ENCODE measurements at regions not wholly inside any gene's neighbourhood (a gene's known extent, or its start where the extent isn't known, plus 50 kb on each side); places are given as distances from the start of the nearest gene placed in this dataset.

GRCh38 chr1:217322834-217323233 is 308.1 kb downstream of the GPATCH2 start:
- no peaks in the 10 kb centered on the region for H3F3A ChIP-seq (ENCODE audit: control insufficient read depth, insufficient read depth)
- H3K4me2 ChIP-seq (ENCODE audit: low read length): no peak overlapping the region
- H3K27me3 ChIP-seq (ENCODE audit: control insufficient read depth, low read length): no peaks in the 10 kb centered on the region
- H3K4me3 ChIP-seq (ENCODE audit: low read length): no peak overlapping the region
- no peaks in the 10 kb centered on the region for H4K20me1 ChIP-seq (ENCODE audit: control insufficient read depth, insufficient read depth, low read depth, low read length)
- no peak overlapping the region for H3K27ac ChIP-seq (ENCODE audit: low read depth, low read length)
- no peak for TF ChIP-seq EZH2phosphoT487 (IDR thresholded peaks at IDR 0.05; ENCODE audit: borderline replicate concordance, low read length)
- no peak for TF ChIP-seq CTCF (IDR thresholded peaks at IDR 0.05; ENCODE audit: low read depth, low read length, poor library complexity, severe bottlenecking)
- no peaks in the 10 kb centered on the region for H3K9me2 ChIP-seq (replicated peaks; ENCODE audit: control insufficient read depth, low read length)
- no peaks in the 10 kb centered on the region for H3K9me3 ChIP-seq (ENCODE audit: control insufficient read depth, insufficient read depth, low read length)
- H3K36me3 ChIP-seq (ENCODE audit: control insufficient read depth, low read length): no peaks in the 10 kb centered on the region
- H3K4me1 ChIP-seq (ENCODE audit: control insufficient read depth, low read length): no peaks in the 10 kb centered on the region
- no peaks in the 10 kb centered on the region for H3K79me2 ChIP-seq (ENCODE audit: control insufficient read depth, low read length)

- H3K9me3 ChIP-seq (ENCODE audit: control insufficient read depth, insufficient read depth, low read length): no peaks in the 10 kb centered on the region
Observed at GRCh38 chr1:217315346-217315745, 315.5 kb downstream of the GPATCH2 start.

GRCh38 chr1:217313096-217313495 is 317.8 kb downstream of the GPATCH2 start:
- Histone ChIP-seq H3K79me2 (ENCODE audit: control insufficient read depth, low read length) (no peaks in the 10 kb centered on the region), H3K9me2 (replicated peaks; ENCODE audit: control insufficient read depth, low read length) (no peaks in the 10 kb centered on the region), H3K4me2 (ENCODE audit: low read length) (no peak overlapping the region), H3K27me3 (ENCODE audit: control insufficient read depth, low read length) (no peaks in the 10 kb centered on the region), H3K4me3 (ENCODE audit: low read length) (no peak overlapping the region), H3K27ac (ENCODE audit: low read depth, low read length) (no peak overlapping the region), H3K36me3 (ENCODE audit: control insufficient read depth, low read length) (no peaks in the 10 kb centered on the region), H3K9me3 (ENCODE audit: control insufficient read depth, insufficient read depth, low read length) (no peaks in the 10 kb centered on the region), H4K20me1 (ENCODE audit: control insufficient read depth, insufficient read depth, low read depth, low read length) (no peaks in the 10 kb centered on the region), H3F3A (ENCODE audit: control insufficient read depth, insufficient read depth) (no peaks in the 10 kb centered on the region), H3K4me1 (ENCODE audit: control insufficient read depth, low read length) (no peaks in the 10 kb centered on the region)
- TF ChIP-seq EZH2phosphoT487 (IDR thresholded peaks at IDR 0.05; ENCODE audit: borderline replicate concordance, low read length): no peak
- TF ChIP-seq CTCF (IDR thresholded peaks at IDR 0.05; ENCODE audit: low read depth, low read length, poor library complexity, severe bottlenecking): no peak

More at GRCh38 chr1:217315346-217315745, 315.5 kb downstream of the GPATCH2 start:
- Histone ChIP-seq H3K36me3 (ENCODE audit: control insufficient read depth, low read length) (no peaks in the 10 kb centered on the region), H3K9me2 (replicated peaks; ENCODE audit: control insufficient read depth, low read length) (no peaks in the 10 kb centered on the region), H3F3A (ENCODE audit: control insufficient read depth, insufficient read depth) (no peaks in the 10 kb centered on the region), H3K4me2 (ENCODE audit: low read length) (no peak overlapping the region), H3K27me3 (ENCODE audit: control insufficient read depth, low read length) (no peaks in the 10 kb centered on the region), H3K27ac (ENCODE audit: low read depth, low read length) (no peak overlapping the region), H3K4me3 (ENCODE audit: low read length) (no peak overlapping the region), H4K20me1 (ENCODE audit: control insufficient read depth, insufficient read depth, low read depth, low read length) (no peaks in the 10 kb centered on the region), H3K4me1 (ENCODE audit: control insufficient read depth, low read length) (no peaks in the 10 kb centered on the region), H3K79me2 (ENCODE audit: control insufficient read depth, low read length) (no peaks in the 10 kb centered on the region)
- no peak for TF ChIP-seq EZH2phosphoT487 (IDR thresholded peaks at IDR 0.05; ENCODE audit: borderline replicate concordance, low read length)
- no peak for TF ChIP-seq CTCF (IDR thresholded peaks at IDR 0.05; ENCODE audit: low read depth, low read length, poor library complexity, severe bottlenecking)

GRCh38 chr1:217311766-217312165 is 319.1 kb downstream of the GPATCH2 start:
- no peak overlapping the region for H3K27ac ChIP-seq (ENCODE audit: low read depth, low read length)
- no peaks in the 10 kb centered on the region for H3K9me3 ChIP-seq (ENCODE audit: control insufficient read depth, insufficient read depth, low read length)
- no peak overlapping the region for H3K4me2 ChIP-seq (ENCODE audit: low read length)
- H3K4me3 ChIP-seq (ENCODE audit: low read length): no peak overlapping the region
- H4K20me1 ChIP-seq (ENCODE audit: control insufficient read depth, insufficient read depth, low read depth, low read length): no peaks in the 10 kb centered on the region
- H3K9me2 ChIP-seq (replicated peaks; ENCODE audit: control insufficient read depth, low read length): no peaks in the 10 kb centered on the region
- no peaks in the 10 kb centered on the region for H3K36me3 ChIP-seq (ENCODE audit: control insufficient read depth, low read length)
- H3K79me2 ChIP-seq (ENCODE audit: control insufficient read depth, low read length): no peaks in the 10 kb centered on the region
- no peaks in the 10 kb centered on the region for H3K4me1 ChIP-seq (ENCODE audit: control insufficient read depth, low read length)
- TF ChIP-seq EZH2phosphoT487 (IDR thresholded peaks at IDR 0.05; ENCODE audit: borderline replicate concordance, low read length): no peak
- TF ChIP-seq CTCF (IDR thresholded peaks at IDR 0.05; ENCODE audit: low read depth, low read length, poor library complexity, severe bottlenecking): no peak
- H3F3A ChIP-seq (ENCODE audit: control insufficient read depth, insufficient read depth): no peaks in the 10 kb centered on the region
- no peaks in the 10 kb centered on the region for H3K27me3 ChIP-seq (ENCODE audit: control insufficient read depth, low read length)

All from DOHH2 (cell line).